CD4-positive, alpha-beta T cell treated with Interferon alpha-2 for 1 hour (primary cell): ENCODE measurements at regions not wholly inside any gene's neighbourhood (a gene's known extent, or its start where the extent isn't known, plus 50 kb on each side); places are given as distances from the start of the nearest gene placed in this dataset.
"Not testable (repeated sequence)": the region's sequence is repeated elsewhere in the genome, so short reads cannot be mapped to it uniquely, and the experiment has no call there.

Experiments
- DNase-seq, 2 donors: peaks; one replicate each; pipeline ENCODE4 v3.0.0-alpha.2; 2020 to 2022

DNA sequence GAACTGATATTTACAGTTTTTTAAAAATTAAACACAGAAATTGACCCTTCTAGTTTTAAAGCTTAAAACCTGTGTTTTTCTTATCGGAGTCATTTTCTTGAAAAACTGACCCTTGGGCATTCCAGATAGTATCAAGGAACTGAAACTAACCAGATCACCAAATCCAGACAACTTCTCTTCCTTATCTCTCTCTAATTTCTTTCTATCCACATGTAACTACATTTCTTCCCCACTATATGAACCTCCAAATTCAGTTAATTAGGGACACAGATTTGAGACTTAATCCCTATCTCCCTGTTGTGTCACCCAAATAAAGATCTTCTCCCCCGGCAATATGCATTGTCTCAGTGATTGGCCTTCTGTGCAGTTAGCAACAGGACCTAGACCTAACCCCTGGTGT, 1643.0 kb upstream of the CDH6 start:
- DNase-seq = no peak

- DNase-seq = no peak
Measured at GRCh38 chr5:29548262-29548661, 1645.2 kb upstream of the CDH6 start.

GRCh38 chr5:29547236-29547865, 1646.1 kb upstream of the CDH6 start:
- no peak for DNase-seq

DNA sequence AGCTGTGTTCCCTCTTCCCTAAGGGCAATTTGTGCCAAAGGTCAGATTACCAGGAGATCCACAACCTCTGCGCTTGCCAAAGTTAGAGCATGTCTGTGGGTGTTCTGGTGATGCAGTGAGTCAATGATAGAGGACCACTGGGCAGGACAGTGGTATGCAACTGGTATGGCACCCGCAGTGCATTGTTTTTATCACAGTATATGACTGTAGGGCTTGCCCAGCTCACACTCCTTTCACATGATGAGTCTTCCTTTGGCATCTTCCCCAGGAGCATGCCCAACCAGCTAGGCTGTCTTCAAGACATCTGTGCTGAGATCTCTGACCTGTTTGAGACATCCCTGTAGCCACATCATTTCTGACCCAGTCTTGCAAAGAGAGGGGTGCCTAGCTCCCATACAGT, 1650.0 kb upstream of the CDH6 start:
- no peak for DNase-seq

- no peak for DNase-seq
Measured at GRCh38 chr5:29524227-29524626, 1669.3 kb upstream of the CDH6 start.

- DNase-seq = no peak
Measured at GRCh38 chr5:29518176-29518575, 1675.3 kb upstream of the CDH6 start.

DNA sequence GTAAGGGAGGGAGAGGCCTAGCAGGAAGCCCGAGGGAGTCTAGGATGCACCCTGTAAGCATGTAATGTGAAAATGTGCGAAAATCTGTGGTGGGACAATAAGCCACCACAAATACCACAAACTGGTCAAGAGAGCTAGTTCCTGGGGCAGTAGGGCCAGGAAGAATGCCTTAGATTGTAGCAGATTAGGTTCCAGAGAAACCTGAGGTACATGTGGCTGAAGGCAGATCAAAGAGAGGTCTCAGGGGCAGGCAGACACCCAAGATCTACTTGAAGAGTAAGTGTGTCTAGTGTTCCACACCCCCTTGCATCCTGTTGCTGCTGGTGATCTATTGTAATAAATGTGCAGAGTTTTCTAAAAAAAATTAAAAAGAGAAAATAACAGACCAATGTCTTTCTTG, 1677.3 kb upstream of the CDH6 start:
- no peak for DNase-seq

GRCh38 chr5:29508131-29508530, 1685.4 kb upstream of the CDH6 start:
- DNase-seq = no peak

GRCh38 chr5:29504411-29504810, 1689.1 kb upstream of the CDH6 start:
- DNase-seq = no peak

DNA sequence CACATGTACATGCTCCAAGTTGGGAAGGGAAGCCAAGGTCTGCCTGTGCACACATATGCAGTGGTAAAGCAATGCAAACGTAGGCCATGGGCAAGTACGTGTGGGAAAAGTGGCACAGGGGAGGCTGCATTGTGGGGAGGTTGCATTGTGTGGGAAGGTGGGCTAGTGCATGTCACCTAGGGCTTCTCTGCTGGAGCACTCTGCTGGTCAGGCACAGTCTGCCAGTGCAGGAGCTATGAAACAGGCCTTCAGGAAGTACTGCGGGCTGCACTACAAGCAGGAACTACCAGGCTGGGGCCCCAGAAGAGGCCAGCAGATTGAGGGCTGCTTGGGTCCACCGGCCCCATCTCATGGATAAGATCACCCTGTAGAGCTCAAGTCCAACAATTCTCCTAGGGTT, 1694.6 kb upstream of the CDH6 start:
- no peak for DNase-seq

DNA sequence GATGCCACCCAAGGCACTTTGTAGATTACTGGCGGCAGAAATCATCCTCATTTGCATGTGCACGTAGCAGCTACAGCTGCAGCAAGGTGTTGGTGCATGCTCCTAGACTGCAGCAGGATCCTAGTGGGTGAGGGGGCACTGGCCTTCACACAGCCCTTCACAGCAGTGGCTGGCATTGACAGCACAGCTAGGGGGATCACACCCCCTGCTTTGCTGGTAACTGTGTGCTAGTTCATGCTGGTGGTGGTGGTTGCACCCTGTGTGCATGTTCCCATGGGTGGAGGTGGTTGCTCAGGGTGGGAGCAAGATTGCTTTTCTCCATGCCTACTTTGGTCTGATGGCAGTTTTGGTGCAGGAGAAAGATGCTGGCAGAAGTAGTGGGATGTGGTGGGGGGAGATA, 1695.1 kb upstream of the CDH6 start:
- no peak for DNase-seq

- DNase-seq = no peak
Measured at GRCh38 chr5:29485333-29485732, 1708.2 kb upstream of the CDH6 start.

- no peak for DNase-seq
Measured at GRCh38 chr5:29469581-29469980, 1723.9 kb upstream of the CDH6 start.

DNA sequence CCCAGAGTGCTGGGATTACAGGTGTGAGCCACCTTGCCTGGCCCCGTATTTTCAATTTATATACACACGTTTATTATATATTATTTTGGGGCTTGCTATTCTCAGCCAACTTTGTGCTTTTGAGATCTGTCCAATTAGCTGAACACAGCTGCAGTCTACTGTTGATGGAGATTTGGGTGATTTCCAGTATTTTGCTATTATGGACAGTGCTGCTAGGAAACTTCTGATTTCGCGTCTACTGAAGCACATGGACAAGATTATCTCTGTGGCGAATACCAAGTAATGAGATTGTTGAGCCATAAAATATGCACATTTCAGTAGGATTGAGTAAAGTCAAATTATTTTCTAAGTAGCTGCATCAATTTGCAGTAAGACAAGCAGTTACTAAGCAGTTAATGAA, 1731.2 kb upstream of the CDH6 start:
- DNase-seq = no peak

- DNase-seq = no peak
Measured at GRCh38 chr5:29460971-29461559, 1732.4 kb upstream of the CDH6 start.

DNA sequence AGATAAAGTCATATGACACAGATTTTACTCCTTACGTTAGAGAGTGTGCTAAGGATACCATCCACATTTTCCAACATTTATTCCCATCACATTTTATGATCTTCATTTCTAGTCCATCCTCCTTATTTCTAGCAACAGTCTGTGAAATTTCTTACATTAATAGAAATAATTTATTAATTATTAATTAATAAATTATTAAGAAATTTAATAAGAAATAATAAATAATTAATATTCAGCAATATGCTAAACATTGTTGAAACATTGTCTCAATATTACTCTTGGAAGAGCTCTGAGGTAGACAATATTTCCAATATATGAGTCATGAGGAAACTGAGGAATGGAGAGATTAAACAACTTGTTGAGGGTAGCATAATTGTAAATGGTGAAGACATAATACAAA, 1742.5 kb upstream of the CDH6 start:
- not testable (repeated sequence) for DNase-seq

DNA sequence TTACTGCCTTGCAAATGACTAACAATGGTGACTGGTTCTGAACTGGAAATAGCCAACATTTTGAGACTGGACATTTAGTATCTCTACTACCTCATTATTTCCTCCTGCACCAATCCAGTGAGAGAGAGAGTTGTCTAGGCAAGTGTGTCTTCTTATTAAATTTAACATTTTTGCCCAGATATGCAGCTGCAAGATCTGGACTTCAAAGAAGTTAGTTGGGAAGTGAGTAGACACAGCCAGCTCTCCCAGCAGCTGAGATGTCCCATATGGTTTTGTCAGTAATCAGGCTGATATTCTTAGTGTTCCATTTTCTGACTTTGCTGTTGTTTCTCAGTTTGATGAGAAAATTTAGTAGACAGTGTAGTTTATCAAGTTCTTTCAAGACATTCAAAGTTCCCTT, 1778.8 kb upstream of the CDH6 start:
- no peak for DNase-seq

- DNase-seq = no peak
Measured at GRCh38 chr5:29412979-29413378, 1780.5 kb upstream of the CDH6 start.

GRCh38 chr5:29402270-29402669, 1791.2 kb upstream of the CDH6 start:
- DNase-seq = no peak

- DNase-seq = no peak
Measured at GRCh38 chr5:29389993-29390392, 1803.5 kb upstream of the CDH6 start.

- DNase-seq = no peak
Measured at GRCh38 chr5:29387384-29387783, 1806.1 kb upstream of the CDH6 start.

DNA sequence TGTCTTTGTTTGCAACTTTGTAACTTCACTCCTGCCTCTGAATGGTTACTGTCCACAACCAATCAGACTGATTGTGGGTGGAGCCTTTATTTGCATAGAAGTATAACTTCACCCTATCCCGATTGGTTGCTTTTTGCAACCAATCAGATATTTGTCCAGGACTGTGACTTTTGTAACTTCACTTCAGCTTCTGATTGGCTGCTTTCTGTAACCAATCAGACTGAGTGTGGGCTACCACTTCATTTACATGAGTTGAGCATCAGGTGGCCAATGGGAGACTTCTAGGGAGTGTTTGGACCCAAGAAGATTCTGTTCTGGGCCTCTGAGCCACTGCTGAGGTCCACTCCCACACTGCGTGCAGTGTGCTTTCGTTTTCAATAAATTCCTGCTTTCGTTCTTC, 1810.7 kb upstream of the CDH6 start:
- DNase-seq = no peak

DNA sequence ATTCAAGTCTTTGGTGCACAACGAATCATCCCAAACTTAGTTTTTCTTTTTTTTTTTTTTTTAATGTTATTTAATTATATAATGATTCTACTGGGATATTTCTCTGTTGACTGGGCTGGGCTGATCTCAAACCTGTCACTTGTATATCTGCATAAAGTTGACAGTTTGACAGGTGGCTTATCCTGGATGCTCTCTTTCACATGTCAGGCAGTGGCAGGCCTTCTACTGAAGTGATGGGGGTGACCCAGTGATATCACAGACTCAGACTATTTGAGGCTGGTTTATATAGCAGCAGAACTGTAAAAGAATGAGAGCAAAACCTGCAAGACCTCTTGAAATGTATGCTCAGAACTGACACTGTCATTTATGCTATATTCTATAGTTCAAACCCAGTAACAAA, 1813.5 kb upstream of the CDH6 start:
- no peak for DNase-seq

DNA sequence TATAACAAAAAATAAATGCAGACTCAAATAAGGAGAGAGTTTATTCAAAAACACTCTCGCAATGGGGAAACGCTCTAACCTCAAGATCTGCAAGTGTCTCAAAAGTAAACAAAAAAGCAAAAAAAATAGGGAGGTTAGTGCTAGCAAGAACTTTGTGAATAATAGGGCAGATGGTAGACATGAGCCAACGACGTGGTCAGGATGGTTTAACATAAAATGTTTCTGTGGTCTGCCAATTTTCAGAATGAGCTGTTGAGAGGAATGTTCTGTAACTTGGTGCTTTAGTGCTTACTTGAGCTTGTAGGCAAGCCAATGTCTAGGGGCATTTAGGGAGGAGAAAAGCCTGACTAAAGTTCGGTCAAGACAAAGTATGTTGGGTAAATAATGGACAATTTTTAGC, 1813.9 kb upstream of the CDH6 start:
- DNase-seq = no peak

DNA sequence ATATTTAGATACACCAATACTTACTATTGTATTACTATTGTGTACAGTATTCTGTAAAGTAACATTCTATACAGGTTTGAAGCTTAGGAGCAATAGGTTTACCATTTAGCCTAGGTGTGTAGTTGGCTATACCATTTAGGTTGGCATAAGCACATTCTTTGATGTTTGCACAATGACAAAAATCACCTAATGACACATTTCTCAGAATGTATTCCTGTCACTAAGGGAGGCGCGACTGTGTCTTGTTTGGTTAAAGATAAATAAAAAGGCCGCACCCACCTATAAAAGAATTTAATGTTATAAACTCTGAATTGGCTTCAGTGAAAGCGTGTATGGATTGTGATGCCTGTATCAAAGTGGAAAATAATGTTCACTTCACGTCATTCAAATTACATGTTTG, 1815.4 kb upstream of the CDH6 start:
- DNase-seq = no peak
